Loucy (cell line): ENCODE measurements at regions not wholly inside any gene's neighbourhood (a gene's known extent, or its start where the extent isn't known, plus 50 kb on each side); places are given as distances from the start of the nearest gene placed in this dataset.

ENCODE experiments used
- H2AFZ ChIP-seq: fragments of 200-600 bp; sonication (generic); 2 replicates; pipeline ENCODE4 v1.6.0; 2016; ENCODE audit warnings: antibody characterized with exemption, mild to moderate bottlenecking, low read length, moderate library complexity
- H3F3A ChIP-seq: fragments of 200-600 bp; 2 replicates; pipeline ENCODE4 v1.6.0; 2016; ENCODE audit warnings: antibody characterized with exemption, low read depth, mild to moderate bottlenecking
- H3K27me3 ChIP-seq: fragments of 200-600 bp; sonication (generic); 2 replicates; pipeline ENCODE4 v1.6.1; 2014; ENCODE audit warnings: low read length, mild to moderate bottlenecking; ENCODE audit not compliant: insufficient read depth, poor library complexity, severe bottlenecking
- H3K36me3 ChIP-seq: fragments of 200-600 bp; sonication (generic); 2 replicates; pipeline ENCODE4 v1.6.1; 2016; ENCODE audit warnings: low read length; ENCODE audit not compliant: insufficient read depth
- H3K4me1 ChIP-seq: fragments of 200-600 bp; sonication (generic); 2 replicates; pipeline ENCODE4 v1.5.1; 2014; ENCODE audit warnings: low read length, mild to moderate bottlenecking; ENCODE audit not compliant: insufficient read depth, poor library complexity, severe bottlenecking
- H3K4me2 ChIP-seq: fragments of 200-600 bp; sonication (generic); 2 replicates; pipeline ENCODE4 v1.6.0; 2014; ENCODE audit warnings: antibody characterized with exemption, low read length, low read depth, mild to moderate bottlenecking; ENCODE audit not compliant: poor library complexity, severe bottlenecking
- H3K4me3 ChIP-seq: fragments of 200-600 bp; sonication (generic); 2 replicates; pipeline ENCODE4 v1.5.1; 2014; ENCODE audit warnings: low read length, mild to moderate bottlenecking, mixed read lengths; ENCODE audit not compliant: poor library complexity, severe bottlenecking
- H3K79me2 ChIP-seq: fragments of 200-600 bp; sonication (generic); 2 replicates; pipeline ENCODE4 v1.6.1; 2014; ENCODE audit warnings: low read length; ENCODE audit not compliant: insufficient read depth
- H3K9ac ChIP-seq: fragments of 200-600 bp; sonication (generic); 2 replicates; pipeline ENCODE4 v1.6.0; 2014; ENCODE audit warnings: mild to moderate bottlenecking, low read depth, low read length, moderate library complexity; ENCODE audit not compliant: poor library complexity, severe bottlenecking
- H3K9me2 ChIP-seq: fragments of 200-600 bp; sonication (generic); replicated peaks from 2 replicates; pipeline ENCODE4 v1.6.1; 2016; ENCODE audit warnings: low read depth, low read length, mixed read lengths
- H3K9me3 ChIP-seq: fragments of 200-600 bp; sonication (generic); 2 replicates; pipeline ENCODE4 v1.6.1; 2014; ENCODE audit warnings: mild to moderate bottlenecking, antibody characterized with exemption, low read length, low read depth; ENCODE audit not compliant: insufficient read depth
- H4K20me1 ChIP-seq: fragments of 200-600 bp; sonication (generic); 2 replicates; pipeline ENCODE4 v1.6.0; 2014; ENCODE audit warnings: antibody characterized with exemption, low read length, mild to moderate bottlenecking; ENCODE audit not compliant: insufficient read depth, poor library complexity, severe bottlenecking
- CTCF ChIP-seq: fragments of 200-600 bp; sonication (generic); conservative IDR thresholded peaks from 2 replicates; pipeline ENCODE4 v1.5.1; 2014; ENCODE audit warnings: mild to moderate bottlenecking, antibody characterized with exemption, low read length
- EZH2phosphoT487 ChIP-seq: fragments of 200-600 bp; IDR thresholded peaks from 2 replicates; pipeline ENCODE4 v1.6.1; 2018; ENCODE audit warnings: antibody characterized with exemption, mild to moderate bottlenecking, moderate library complexity, borderline replicate concordance

DNA sequence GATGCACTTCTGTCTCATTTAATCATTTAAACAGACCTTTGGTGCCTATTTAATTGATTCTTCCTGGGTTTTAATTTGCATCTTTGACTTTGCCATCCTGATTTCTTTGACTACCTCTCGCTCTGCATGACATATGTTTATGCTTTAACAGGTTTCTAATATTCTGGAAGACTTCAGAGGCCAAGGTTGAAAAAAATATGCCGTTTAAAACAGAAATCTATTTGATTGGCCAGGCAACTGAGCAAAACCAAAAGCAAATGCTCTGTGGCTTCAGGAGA, 303.4 kb downstream of the IRS1 start:
- Histone ChIP-seq H3K9ac (no peak overlapping the region), H3K4me1 (no peaks in the 10 kb centered on the region), H3F3A (no peaks in the 10 kb centered on the region), H3K79me2 (no peaks in the 10 kb centered on the region), H2AFZ (no peak overlapping the region), H4K20me1 (no peaks in the 10 kb centered on the region), H3K27me3 (no peaks in the 10 kb centered on the region), H3K9me3 (no peaks in the 10 kb centered on the region), H3K36me3 (no peaks in the 10 kb centered on the region), H3K4me3 (no peak overlapping the region), H3K4me2 (no peak overlapping the region), H3K9me2 (no peaks in the 10 kb centered on the region)
- TF ChIP-seq EZH2phosphoT487, result no peak
- no peak for TF ChIP-seq CTCF

GRCh38 chr2:226495466-226496272, 304.0 kb downstream of the IRS1 start:
- Histone ChIP-seq H3K4me2 (no peak overlapping the region), H3K4me1 (no peaks in the 10 kb centered on the region), H3K9me2 (no peaks in the 10 kb centered on the region), H3K9me3 (no peaks in the 10 kb centered on the region), H2AFZ (no peak overlapping the region), H3K79me2 (no peaks in the 10 kb centered on the region), H3K27me3 (no peaks in the 10 kb centered on the region), H4K20me1 (no peaks in the 10 kb centered on the region), H3K9ac (no peak overlapping the region), H3K36me3 (no peaks in the 10 kb centered on the region), H3K4me3 (no peak overlapping the region), H3F3A (no peaks in the 10 kb centered on the region)
- no peak for TF ChIP-seq CTCF
- TF ChIP-seq EZH2phosphoT487, result no peak

GRCh38 chr2:226491112-226491511, 308.5 kb downstream of the IRS1 start:
- Histone ChIP-seq H3K36me3 (no peaks in the 10 kb centered on the region), H3K4me1 (no peaks in the 10 kb centered on the region), H3K9ac (no peak overlapping the region), H3K27me3 (no peaks in the 10 kb centered on the region), H3K79me2 (no peaks in the 10 kb centered on the region), H3K4me3 (no peak overlapping the region), H3K4me2 (no peak overlapping the region), H4K20me1 (no peaks in the 10 kb centered on the region), H2AFZ (no peak overlapping the region), H3K9me2 (no peaks in the 10 kb centered on the region), H3F3A (no peaks in the 10 kb centered on the region), H3K9me3 (no peaks in the 10 kb centered on the region)
- TF ChIP-seq CTCF (no peak), EZH2phosphoT487 (no peak)
